ENCODE measurements at regions not wholly inside any gene's neighbourhood (a gene's known extent, or its start where the extent isn't known, plus 50 kb on each side); places are given as distances from the start of the nearest gene placed in this dataset.

GRCh38 chr9:126207256-126207655 is 119.4 kb upstream of the MVB12B start:
- TF ChIP-seq CTCF (IDR thresholded peaks at IDR 0.05) (no peak), POLR2A (IDR thresholded peaks at IDR 0.05) (no peak)

Measured in Peyer's patch (tissue), 4 donors.